SK-N-SH treated with all-trans-retinoic acid at 6 μM for 48 hours (cell line): ENCODE measurements at regions not wholly inside any gene's neighbourhood (a gene's known extent, or its start where the extent isn't known, plus 50 kb on each side); places are given as distances from the start of the nearest gene placed in this dataset.
"Not testable (repeated sequence)": the region's sequence is repeated elsewhere in the genome, so short reads cannot be mapped to it uniquely, and the experiment has no call there.

Experiments used
- ATAC-seq: fragments of 200-7000 bp; cut with Tn5 transposase; 3 replicates; pipeline ENCODE4 v1.9.1; 2020; ENCODE audit warnings: mild to moderate bottlenecking, moderate library complexity
- ARNTL ChIP-seq: fragments of 450-650 bp; formaldehyde crosslinking; IDR thresholded peaks from 2 replicates; pipeline ENCODE4 v1.5.0; 2020; ENCODE audit warnings: low read depth, mild to moderate bottlenecking, moderate library complexity, borderline replicate concordance
- CSDC2 ChIP-seq: fragments of 250-450 bp; sonication (Bioruptor Pico); IDR thresholded peaks from 2 replicates; pipeline ENCODE4 v1.5.0; 2020; ENCODE audit warnings: mild to moderate bottlenecking, moderate library complexity
- ESRRG ChIP-seq: fragments of 250-450 bp; sonication (Bioruptor Pico); IDR thresholded peaks from 2 replicates; pipeline ENCODE4 v1.6.1; 2021; ENCODE audit warnings: mild to moderate bottlenecking
- GLIS3 ChIP-seq: fragments of 250-450 bp; sonication (Bioruptor Pico); IDR thresholded peaks from 2 replicates; pipeline ENCODE4 v1.5.0; 2020; ENCODE audit warnings: mild to moderate bottlenecking, moderate library complexity
- OSR1 ChIP-seq: fragments of 250-450 bp; sonication (Bioruptor Pico); IDR thresholded peaks from 2 replicates; pipeline ENCODE4 v1.8.0; 2022; ENCODE audit warnings: moderate library complexity, mild to moderate bottlenecking, inconsistent platforms
- PPARA ChIP-seq: fragments of 250-450 bp; sonication (Bioruptor Pico); IDR thresholded peaks from 2 replicates; pipeline ENCODE4 v1.5.0; 2020; ENCODE audit warnings: mild to moderate bottlenecking, borderline replicate concordance
- SNAI2 ChIP-seq: fragments of 250-450 bp; sonication (Bioruptor Pico); IDR thresholded peaks from 2 replicates; pipeline ENCODE4 v1.5.0; 2020; ENCODE audit warnings: mild to moderate bottlenecking, moderate library complexity
- TCF4 ChIP-seq: fragments of 250-450 bp; sonication (Bioruptor Pico); IDR thresholded peaks from 2 replicates; pipeline ENCODE4 v1.8.0; 2021; ENCODE audit warnings: mild to moderate bottlenecking, moderate library complexity, borderline replicate concordance
- TOX ChIP-seq: fragments of 250-450 bp; sonication (Bioruptor Pico); IDR thresholded peaks from 2 replicates; pipeline ENCODE4 v1.8.0; 2021; ENCODE audit warnings: mild to moderate bottlenecking, moderate library complexity, borderline replicate concordance
- ZFP3 ChIP-seq: fragments of 250-450 bp; sonication (Bioruptor Pico); IDR thresholded peaks from 2 replicates; pipeline ENCODE4 v1.5.0; 2020; ENCODE audit warnings: mild to moderate bottlenecking, moderate library complexity
- ZFP30 ChIP-seq: fragments of 450-650 bp; formaldehyde crosslinking; IDR thresholded peaks from 2 replicates; pipeline ENCODE4 v1.5.0; 2022; ENCODE audit warnings: mild to moderate bottlenecking, moderate library complexity
- ZNF565 ChIP-seq: fragments of 450-650 bp; formaldehyde crosslinking; conservative IDR thresholded peaks from 2 replicates; pipeline ENCODE4 v1.5.0; 2020; ENCODE audit warnings: low read depth, mild to moderate bottlenecking, moderate library complexity
- ZNF70 ChIP-seq: fragments of 450-650 bp; formaldehyde crosslinking; IDR thresholded peaks from 2 replicates; pipeline ENCODE4 v1.5.0; 2020; ENCODE audit warnings: mild to moderate bottlenecking, moderate library complexity
- ZNF8 ChIP-seq: fragments of 450-650 bp; formaldehyde crosslinking; IDR thresholded peaks from 2 replicates; pipeline ENCODE4 v1.5.0; 2020; ENCODE audit warnings: mild to moderate bottlenecking, moderate library complexity
- TF ChIP-seq, protein P1 (sequence below): fragments of 250-450 bp; sonication (Bioruptor Pico); IDR thresholded peaks from 2 replicates; pipeline ENCODE4 v1.5.1; 2021; ENCODE audit warnings: mild to moderate bottlenecking, moderate library complexity
- TF ChIP-seq, protein P2 (sequence below): fragments of 250-450 bp; sonication (Bioruptor Pico); IDR thresholded peaks from 2 replicates; pipeline ENCODE4 v1.5.1; 2020; ENCODE audit warnings: low read depth, mild to moderate bottlenecking, moderate library complexity
- TF ChIP-seq, protein P3 (sequence below): fragments of 250-450 bp; sonication (Bioruptor Pico); IDR thresholded peaks from 2 replicates; pipeline ENCODE4 v1.8.0; 2020; ENCODE audit warnings: mild to moderate bottlenecking, moderate library complexity, borderline replicate concordance
- TF ChIP-seq, protein P4 (sequence below): fragments of 250-450 bp; sonication (Bioruptor Pico); IDR thresholded peaks from 2 replicates; pipeline ENCODE4 v1.8.0; 2021; ENCODE audit warnings: low read depth, mild to moderate bottlenecking, moderate library complexity, borderline replicate concordance

DNA sequence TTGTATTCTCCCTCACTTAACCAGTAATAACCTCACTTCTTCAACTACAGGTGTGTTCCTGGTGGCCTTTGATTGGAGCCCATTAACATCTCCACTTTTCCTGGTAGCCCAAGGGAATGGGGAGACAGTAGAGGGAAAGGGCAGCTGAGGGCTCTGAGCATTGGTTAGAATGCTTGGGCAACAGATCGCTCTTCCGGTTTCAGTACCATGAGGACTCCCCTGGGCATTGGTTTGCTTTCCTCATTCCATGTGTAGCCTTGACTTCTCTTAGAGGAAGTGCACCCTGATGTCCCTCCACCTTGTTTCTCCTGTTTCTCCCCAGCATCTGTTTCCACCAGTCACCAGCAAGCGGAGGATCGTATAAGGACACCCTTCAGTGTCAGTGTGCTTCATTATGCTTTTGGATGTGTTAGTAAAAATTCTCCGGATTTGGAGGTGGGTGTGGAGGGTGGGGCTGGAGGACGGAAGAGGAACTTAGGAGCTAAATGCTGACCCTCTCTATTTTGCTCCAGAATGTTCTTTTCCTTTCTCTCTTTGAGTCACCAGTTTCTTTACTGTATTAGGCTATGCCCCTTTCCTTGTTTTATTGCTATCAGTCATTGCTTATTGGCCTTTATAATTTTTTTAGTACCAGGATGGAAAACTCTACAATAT, 50.6 kb upstream of the ZNG1B start:
- not testable (repeated sequence) for ATAC-seq

DNA sequence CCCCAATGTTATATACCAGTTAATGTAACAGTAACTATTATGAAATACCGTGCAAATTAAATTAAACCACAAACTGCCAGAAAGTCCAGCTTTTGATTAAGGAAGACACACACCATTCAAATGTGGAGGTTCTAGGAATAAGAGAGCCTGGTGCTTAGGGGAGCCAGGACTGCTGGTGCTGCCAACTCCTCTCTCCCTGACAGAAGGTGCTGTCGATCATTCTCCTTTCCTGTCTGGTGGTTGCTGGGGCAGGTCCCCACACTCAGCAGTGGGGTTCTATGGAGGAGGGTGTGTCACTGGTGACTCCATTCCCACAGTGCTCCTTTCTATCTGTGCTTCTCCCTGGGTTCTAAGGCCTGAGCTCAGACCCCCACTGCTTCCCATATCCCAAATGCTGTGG, 57.9 kb upstream of the ZNG1B start:
- not testable (repeated sequence) for ATAC-seq

DNA sequence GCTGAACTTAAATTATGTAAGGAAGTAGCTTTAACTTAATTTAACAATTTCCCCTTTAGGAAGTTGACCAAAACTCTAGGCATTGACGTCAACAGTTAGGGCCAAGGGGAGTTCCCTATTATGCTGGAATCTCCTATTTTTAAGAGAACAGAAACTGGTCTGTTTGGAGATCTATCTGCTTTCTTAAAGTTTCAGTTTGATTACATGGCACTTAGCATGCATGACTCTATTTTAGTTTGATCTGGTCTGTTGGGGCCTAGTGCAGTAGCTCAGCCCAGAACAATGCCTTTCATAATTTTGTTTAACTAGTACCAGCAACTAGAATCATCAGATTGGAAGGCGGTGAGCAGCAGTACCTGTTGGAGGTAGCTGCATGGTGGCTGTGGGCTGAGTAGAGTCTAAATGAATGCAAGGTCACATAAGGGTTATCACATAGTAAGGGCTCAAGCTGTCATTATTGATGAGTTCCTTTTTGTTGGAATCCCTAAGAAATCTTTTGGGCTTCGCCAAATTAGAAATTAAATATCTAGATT, 60.5 kb upstream of the ZNG1B start:
- no peak for ATAC-seq

DNA sequence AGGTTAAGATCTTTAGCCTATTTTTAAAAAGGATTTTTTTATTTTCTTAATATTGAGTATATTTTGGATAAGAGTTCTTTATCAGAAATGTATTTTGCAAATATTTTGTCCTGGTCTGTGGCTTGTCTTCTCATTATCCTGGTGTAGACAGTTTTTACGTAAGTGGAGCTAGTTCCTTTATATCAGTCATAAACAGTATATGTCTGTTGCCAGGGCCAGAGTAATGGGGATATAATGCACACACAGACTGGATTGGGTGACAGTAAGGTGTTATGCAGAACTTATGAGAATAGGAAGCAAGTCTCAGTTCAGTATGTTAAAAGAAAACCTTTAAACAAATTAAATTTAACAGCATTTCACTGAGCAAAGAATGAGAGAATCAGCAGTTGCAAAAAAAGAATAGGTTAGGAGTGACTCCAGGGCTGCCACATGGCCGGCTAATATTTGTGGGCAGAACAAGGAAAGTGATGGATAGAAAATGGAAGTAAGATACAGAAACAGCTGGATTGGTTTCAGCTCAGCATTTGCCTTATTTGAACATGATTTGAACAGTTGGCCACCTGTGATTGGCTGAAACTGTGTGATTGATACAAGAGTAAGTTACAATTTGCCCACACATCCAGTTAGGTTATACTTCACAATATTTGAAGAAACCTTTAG, 61.1 kb upstream of the ZNG1B start:
- TF ChIP-seq, protein P1, sequence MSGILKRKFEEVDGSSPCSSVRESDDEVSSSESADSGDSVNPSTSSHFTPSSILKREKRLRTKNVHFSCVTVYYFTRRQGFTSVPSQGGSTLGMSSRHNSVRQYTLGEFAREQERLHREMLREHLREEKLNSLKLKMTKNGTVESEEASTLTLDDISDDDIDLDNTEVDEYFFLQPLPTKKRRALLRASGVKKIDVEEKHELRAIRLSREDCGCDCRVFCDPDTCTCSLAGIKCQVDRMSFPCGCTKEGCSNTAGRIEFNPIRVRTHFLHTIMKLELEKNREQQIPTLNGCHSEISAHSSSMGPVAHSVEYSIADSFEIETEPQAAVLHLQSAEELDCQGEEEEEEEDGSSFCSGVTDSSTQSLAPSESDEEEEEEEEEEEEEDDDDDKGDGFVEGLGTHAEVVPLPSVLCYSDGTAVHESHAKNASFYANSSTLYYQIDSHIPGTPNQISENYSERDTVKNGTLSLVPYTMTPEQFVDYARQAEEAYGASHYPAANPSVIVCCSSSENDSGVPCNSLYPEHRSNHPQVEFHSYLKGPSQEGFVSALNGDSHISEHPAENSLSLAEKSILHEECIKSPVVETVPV (CRISPR knock-in tag) = no peak
- TF ChIP-seq CSDC2 (CRISPR knock-in tag) (no peak), ZNF70 (CRISPR knock-in tag) (no peak), OSR1 (CRISPR knock-in tag) (no peak), ARNTL (no peak), ESRRG (no peak)
- TF ChIP-seq, protein P2, sequence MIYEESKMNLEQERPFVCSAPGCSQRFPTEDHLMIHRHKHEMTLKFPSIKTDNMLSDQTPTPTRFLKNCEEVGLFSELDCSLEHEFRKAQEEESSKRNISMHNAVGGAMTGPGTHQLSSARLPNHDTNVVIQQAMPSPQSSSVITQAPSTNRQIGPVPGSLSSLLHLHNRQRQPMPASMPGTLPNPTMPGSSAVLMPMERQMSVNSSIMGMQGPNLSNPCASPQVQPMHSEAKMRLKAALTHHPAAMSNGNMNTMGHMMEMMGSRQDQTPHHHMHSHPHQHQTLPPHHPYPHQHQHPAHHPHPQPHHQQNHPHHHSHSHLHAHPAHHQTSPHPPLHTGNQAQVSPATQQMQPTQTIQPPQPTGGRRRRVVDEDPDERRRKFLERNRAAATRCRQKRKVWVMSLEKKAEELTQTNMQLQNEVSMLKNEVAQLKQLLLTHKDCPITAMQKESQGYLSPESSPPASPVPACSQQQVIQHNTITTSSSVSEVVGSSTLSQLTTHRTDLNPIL (CRISPR knock-in tag) = no peak
- ATAC-seq = no peak

More for the DNA sequence above, 60.5 kb upstream of the ZNG1B start:
- no peak for TF ChIP-seq ZFP30 (CRISPR knock-in tag)
- TF ChIP-seq, protein P1 (CRISPR knock-in tag) = no peak
- no peak for TF ChIP-seq GLIS3 (CRISPR knock-in tag)
- TF ChIP-seq TOX (CRISPR knock-in tag) = no peak
- TF ChIP-seq ZNF565 (CRISPR knock-in tag) = no peak
- TF ChIP-seq OSR1 (CRISPR knock-in tag) = no peak
- no peak for TF ChIP-seq SNAI2 (CRISPR knock-in tag)
- no peak for TF ChIP-seq CSDC2 (CRISPR knock-in tag)
- no peak for TF ChIP-seq ARNTL
- TF ChIP-seq ZNF8 = no peak

DNA sequence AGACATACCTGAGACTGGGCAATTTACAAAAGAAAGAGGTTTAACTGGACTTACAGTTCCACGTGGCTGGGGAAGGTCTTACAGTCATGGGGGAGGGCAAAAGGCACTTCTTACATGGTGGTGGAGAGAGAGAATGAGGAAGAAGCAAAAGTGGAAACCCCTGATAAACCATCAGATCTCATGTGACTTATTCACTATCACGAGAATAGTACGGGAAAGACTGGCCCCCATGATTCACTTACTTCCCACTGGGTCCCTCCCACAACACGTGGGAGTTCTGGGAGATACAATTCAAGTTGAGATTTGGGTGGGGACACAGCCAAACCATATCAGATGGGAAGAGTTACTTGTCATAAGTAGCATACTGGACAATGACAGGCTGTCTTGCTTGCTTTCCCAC, 62.6 kb upstream of the ZNG1B start:
- ATAC-seq = not testable (repeated sequence)

DNA sequence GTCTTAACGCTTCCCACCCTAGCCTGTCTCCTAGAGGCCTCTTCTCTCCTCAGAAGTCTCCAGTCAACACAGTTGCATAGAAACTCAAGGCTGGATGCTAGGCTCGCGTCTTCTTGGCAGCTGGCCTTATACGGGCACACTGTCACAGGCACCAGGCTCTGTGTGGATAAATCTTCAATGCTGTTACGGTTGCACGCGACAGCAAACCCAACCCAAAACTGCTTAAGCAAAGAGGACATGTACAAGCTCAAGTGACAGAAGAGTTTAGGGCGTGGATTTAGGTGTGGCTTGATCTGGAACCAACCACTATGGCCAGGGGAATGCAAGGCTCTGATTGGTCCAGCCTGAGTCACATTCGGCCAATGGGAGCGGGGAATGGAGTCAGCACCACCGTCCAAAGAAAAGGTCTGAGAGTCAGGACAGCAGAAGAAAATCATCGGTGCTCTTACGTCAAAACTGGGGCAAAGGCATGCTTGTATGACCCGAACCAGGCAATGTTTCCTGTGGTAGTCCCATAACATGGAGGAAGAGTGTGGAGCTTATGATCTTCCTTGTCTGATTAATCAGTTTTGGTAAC, 65.1 kb upstream of the ZNG1B start:
- ATAC-seq = peak; percentile 73

DNA sequence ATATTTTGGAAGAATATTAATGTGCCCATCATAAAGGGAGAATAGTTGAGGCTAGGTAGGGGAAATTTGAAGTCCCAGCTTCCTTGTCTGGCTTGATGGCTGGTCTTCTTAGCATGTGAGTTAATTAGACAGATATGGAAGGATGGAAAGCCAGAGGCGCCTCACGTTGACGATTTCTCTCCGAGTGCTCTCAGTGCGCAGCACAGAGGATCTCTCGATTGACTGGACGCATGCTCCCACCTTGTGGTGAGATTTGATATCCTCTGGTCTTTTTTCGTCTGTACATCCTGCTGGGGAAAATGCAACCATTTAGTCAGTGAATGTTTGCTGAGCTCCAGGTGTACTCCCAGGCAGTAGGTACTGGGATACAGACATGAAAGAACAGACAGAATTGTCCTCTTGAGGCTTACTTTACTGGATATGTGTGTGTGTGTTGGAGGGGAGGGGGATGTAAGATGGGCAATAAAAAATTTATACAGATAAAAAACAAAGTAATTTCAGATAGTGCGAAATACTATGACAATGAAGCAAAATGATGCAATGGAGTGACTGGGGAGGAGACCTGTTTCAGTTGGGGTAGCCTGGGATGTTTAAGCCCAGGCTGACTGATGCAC, 66.9 kb upstream of the ZNG1B start:
- peak; percentile 98 for ATAC-seq
- TF ChIP-seq PPARA (CRISPR knock-in tag) (no peak), ZFP30 (CRISPR knock-in tag) (no peak), OSR1 (CRISPR knock-in tag) (no peak), TOX (CRISPR knock-in tag) (no peak), ZFP3 (CRISPR knock-in tag) (no peak), SNAI2 (CRISPR knock-in tag) (no peak), TCF4 (CRISPR knock-in tag) (no peak), ZNF8 (no peak)
- TF ChIP-seq, protein P3, sequence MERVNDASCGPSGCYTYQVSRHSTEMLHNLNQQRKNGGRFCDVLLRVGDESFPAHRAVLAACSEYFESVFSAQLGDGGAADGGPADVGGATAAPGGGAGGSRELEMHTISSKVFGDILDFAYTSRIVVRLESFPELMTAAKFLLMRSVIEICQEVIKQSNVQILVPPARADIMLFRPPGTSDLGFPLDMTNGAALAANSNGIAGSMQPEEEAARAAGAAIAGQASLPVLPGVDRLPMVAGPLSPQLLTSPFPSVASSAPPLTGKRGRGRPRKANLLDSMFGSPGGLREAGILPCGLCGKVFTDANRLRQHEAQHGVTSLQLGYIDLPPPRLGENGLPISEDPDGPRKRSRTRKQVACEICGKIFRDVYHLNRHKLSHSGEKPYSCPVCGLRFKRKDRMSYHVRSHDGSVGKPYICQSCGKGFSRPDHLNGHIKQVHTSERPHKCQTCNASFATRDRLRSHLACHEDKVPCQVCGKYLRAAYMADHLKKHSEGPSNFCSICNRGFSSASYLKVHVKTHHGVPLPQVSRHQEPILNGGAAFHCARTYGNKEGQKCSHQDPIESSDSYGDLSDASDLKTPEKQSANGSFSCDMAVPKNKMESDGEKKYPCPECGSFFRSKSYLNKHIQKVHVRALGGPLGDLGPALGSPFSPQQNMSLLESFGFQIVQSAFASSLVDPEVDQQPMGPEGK (CRISPR knock-in tag) = no peak
- TF ChIP-seq, protein P4, sequence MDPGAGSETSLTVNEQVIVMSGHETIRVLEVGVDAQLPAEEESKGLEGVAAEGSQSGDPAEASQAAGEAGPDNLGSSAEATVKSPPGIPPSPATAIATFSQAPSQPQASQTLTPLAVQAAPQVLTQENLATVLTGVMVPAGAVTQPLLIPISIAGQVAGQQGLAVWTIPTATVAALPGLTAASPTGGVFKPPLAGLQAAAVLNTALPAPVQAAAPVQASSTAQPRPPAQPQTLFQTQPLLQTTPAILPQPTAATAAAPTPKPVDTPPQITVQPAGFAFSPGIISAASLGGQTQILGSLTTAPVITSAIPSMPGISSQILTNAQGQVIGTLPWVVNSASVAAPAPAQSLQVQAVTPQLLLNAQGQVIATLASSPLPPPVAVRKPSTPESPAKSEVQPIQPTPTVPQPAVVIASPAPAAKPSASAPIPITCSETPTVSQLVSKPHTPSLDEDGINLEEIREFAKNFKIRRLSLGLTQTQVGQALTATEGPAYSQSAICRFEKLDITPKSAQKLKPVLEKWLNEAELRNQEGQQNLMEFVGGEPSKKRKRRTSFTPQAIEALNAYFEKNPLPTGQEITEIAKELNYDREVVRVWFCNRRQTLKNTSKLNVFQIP (CRISPR knock-in tag) = no peak
- TF ChIP-seq, all 23 proteins: peak for 0
